ENCODE measurements at regions not wholly inside any gene's neighbourhood (a gene's known extent, or its start where the extent isn't known, plus 50 kb on each side); places are given as distances from the start of the nearest gene placed in this dataset.

GRCh38 chr15:89421219-89421618 lies 75.2 kb downstream of the RHCG start:
- TF ChIP-seq CTCF (IDR thresholded peaks at IDR 0.05) = no peak

GRCh38 chr15:89419370-89419984 lies 76.9 kb downstream of the RHCG start:
- TF ChIP-seq CTCF (IDR thresholded peaks at IDR 0.05) = no peak

- no peak for TF ChIP-seq CTCF (IDR thresholded peaks at IDR 0.05)
These were observed 79.1 kb downstream of the RHCG start for GRCh38 chr15:89417206-89417725.

GRCh38 chr15:89416339-89417183 lies 79.8 kb downstream of the RHCG start:
- peak; percentile 99 for TF ChIP-seq CTCF (IDR thresholded peaks at IDR 0.05)

- no peak for TF ChIP-seq CTCF (IDR thresholded peaks at IDR 0.05)
These were observed 79.9 kb upstream of the POLG start for GRCh38 chr15:89414571-89414970.

GRCh38 chr15:89413877-89414276 lies 79.3 kb upstream of the POLG start:
- TF ChIP-seq CTCF (IDR thresholded peaks at IDR 0.05) = no peak

- no peak for TF ChIP-seq CTCF (IDR thresholded peaks at IDR 0.05)
These were observed 78.3 kb upstream of the POLG start for GRCh38 chr15:89412905-89413411.
